Renal pelvis (tissue), 1 donor: ENCODE measurements at regions not wholly inside any gene's neighbourhood (a gene's known extent, or its start where the extent isn't known, plus 50 kb on each side); places are given as distances from the start of the nearest gene placed in this dataset.
"Not testable (repeated sequence)": the region's sequence is repeated elsewhere in the genome, so short reads cannot be mapped to it uniquely, and the experiment has no call there.

Source experiments
- DNase-seq: peaks from one replicate; pipeline ENCODE4 v3.0.0-alpha.2; 2013

GRCh38 chr13:64778002-64778401 lies 2452.1 kb downstream of the PCDH9 start:
- no peak for DNase-seq

GRCh38 chr13:64774915-64775314 lies 2455.2 kb downstream of the PCDH9 start:
- no peak for DNase-seq

DNA sequence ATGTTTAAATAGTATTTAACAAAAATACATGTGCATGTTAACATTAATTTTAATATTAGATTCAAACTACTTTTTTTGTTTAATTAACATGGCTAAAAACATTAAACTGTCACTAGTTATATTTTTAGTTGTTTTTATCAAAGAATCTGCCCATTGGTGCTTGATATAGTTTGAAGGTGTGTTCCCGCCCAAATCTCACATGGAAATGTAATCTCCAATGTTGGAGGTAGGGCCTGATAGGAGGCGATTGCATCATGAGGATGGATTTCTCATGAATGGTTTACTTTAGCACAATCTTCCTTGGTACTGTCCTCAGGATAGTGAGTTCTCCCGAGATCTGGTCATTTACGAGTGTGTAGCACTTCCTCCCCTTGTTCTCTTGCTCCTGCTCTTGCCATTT lies 2459.4 kb downstream of the PCDH9 start:
- no peak for DNase-seq

DNA sequence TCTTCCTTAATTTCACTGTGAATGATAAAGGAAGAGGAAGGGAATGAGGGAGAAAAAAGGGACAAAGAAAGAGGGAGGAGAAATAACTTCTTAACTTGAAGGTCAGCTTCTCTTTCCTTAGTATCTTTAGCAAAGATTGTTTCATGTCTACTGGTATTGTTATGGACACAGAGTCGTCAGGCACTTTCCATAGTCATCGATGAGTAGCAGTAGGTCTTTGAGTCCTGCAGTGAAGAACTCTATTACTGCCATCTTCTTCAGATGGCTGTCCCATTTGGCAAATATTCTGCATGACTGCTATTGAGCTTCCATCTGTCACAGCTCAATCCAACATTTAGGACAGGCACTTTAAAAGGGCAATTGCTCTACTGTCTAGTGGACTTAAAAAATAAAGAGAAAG lies 2463.1 kb downstream of the PCDH9 start:
- no peak for DNase-seq

- DNase-seq: no peak
These were observed 2464.5 kb downstream of the PCDH9 start for GRCh38 chr13:64765636-64766035.

DNA sequence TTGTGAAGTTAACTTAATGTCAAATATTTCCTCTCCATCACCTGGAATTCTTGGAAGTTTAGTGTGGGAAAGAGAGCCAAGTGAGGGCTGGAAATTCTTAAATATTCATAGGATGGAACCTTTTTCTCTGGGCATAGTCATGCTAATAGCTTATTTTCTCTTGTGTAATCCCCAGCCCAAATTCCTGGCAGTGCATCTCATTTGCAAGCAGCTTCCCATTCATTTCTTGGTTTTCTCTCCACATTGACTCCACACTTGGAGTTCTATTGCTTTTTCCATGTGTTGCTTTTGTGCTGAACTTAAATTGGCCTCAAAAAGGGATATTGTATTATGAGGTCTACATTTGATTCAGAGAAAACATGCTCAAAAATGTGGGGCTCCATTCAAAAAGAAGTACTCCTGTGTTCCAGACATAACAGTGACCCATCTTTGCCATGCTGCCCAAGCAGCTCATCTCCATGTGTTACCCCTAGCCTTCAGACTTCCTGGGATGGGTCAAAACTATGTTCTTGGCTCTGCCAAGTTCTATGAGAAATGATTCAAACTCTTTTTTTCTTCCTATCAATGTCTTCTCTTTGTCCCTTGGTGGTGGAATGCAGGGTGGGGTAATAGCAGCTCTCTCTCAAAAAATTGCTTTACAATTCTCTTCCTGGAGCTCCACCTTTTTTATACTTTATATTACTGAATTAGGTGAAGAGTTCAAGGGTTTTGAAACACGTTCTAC lies 2471.5 kb downstream of the PCDH9 start:
- no peak for DNase-seq

- no peak for DNase-seq
These were observed 2473.5 kb downstream of the PCDH9 start for GRCh38 chr13:64756621-64757020.

GRCh38 chr13:64755961-64756360 lies 2474.2 kb downstream of the PCDH9 start:
- no peak for DNase-seq

- DNase-seq: no peak
These were observed 2476.7 kb downstream of the PCDH9 start for GRCh38 chr13:64753233-64754000.

DNA sequence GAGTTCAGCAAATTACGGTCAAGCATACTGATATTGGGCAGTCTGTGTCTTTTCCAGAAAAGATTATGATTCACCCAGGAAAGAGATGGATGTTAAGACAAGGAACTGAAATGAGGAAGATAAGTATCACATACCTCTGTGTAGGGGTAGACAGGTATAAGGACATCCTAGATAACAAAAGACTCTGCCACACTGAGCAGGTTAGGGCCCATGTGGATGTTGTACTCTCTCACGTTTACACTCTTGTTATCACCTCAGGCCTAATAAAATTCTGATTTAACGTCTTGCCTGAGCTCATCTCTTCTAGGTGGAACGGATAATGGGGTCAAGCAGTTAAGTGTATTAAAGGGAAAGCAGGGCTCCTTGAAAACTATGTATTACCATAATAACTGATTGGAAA lies 2480.8 kb downstream of the PCDH9 start:
- DNase-seq: no peak

GRCh38 chr13:64746845-64747244 lies 2483.3 kb downstream of the PCDH9 start:
- no peak for DNase-seq

DNA sequence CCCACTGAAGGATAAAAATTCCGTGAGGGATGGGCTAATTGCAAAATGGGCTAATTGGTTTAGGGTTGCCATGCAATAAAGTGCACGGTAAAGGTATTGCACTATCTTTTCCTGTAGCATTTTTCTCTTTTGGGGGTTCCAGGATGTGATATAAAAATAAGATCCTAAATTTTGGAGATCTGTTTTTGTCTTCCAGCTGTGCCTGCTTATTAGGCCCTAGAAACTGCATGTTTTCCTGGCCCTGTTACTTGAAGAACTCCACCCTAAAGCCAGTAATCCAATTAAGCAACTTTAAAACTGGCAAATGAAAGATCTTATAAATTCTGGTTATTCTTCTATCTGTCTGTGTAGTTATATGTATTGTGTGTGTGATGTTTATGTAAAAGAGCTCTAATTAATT lies 2489.6 kb downstream of the PCDH9 start:
- DNase-seq: no peak

DNA sequence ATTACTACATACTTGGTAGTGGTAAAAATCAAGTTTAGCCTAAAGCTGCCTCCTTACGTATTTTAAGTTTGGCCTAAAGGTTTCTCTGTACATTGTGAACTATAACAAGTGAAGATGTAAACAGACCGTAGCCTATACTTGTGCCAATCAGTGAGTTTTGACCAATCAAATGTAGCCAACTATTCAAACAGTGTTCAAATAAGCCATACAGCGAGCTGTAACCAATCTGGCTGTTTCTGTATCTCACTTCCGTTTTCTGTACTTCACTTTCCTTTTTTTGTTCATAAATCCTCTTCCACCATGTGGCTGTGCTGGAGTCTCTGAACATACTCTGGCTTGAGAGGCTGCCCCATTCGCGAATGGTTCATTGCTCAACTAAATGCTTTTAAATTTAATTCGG lies 2504.6 kb downstream of the PCDH9 start:
- DNase-seq: no peak

- no peak for DNase-seq
These were observed 2506.4 kb downstream of the PCDH9 start for GRCh38 chr13:64723724-64724123.

DNA sequence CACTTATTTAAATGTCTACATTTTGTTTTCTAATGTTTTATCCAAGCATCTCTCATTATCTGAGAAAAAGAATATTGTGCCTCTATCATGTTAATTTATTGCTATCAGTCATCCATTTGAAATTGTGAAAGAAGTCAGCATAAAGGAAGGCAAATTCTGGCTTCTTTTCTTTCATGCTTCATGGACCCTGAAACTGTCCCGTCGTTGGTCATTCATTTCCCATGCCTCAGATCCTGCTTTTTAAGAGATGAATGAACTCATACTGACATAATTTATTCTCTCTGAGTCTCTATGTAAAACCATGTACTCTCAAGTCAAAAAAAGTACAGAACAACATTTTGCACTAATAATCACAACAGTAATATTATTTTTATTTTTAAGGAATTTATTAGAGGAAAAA lies 2512.0 kb downstream of the PCDH9 start:
- no peak for DNase-seq

DNA sequence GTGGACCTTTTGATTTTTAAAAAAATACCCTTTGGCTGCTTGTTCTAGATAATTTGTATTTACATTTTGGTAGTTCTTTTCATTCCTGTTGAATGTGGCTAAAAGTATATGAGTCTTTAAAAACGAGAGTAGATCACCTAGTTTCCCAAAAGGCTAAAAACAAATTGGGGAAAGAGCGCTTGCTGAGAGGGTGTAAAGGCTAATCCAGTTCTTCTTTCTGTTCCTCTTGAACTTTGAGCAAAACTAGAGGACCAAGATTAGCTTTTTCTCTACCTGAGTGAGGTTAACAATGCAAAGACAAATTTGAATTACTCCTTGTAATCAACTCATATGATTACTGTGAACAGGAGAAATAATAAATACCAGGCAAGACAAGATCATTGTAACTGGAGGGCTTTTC lies 2513.2 kb downstream of the PCDH9 start:
- DNase-seq: no peak

- no peak for DNase-seq
These were observed 2521.1 kb downstream of the PCDH9 start for GRCh38 chr13:64709079-64709478.

DNA sequence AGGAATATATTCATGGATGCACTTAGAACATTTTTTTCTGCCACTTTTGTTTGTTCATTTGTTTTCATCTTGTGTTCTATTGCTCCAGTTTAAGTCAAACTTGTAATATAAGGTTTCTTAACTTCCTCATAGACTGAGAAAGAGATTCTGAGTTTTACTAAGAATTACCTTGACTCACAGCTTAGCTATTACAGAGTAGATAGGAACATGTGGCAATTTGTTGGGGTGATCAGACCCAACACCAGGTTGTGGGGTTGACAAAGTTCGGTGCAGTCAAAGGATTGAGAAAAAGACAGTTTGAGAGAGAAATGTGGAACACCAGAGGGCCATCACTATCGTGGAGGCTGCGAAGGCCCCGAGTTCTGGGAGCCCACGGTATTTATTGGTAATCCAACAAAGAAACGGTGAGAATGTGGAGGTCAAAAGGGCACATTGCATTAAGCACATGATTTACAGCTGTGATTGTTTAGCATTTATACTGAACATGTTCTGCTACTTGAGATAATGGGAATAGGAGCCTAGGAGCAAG lies 2526.0 kb downstream of the PCDH9 start:
- no peak for DNase-seq

DNA sequence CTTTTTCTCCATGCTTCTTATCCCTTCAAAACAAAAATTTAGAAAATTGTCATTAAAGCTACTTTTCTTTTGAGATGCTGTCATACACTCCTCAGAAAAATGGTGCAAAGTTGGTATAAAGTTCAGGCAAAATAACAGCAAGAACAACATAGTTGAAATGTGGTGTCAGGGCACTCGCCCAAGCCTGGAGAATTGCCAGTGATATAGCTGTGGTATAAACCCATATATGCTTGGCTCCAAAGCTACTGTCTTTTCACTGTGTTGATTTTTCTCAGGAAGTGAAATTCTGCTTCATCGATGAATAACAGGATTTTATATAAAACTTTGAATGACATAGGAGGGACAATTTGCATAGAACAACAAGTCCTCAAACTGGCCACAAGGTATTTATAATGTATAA lies 2532.9 kb downstream of the PCDH9 start:
- no peak for DNase-seq

DNA sequence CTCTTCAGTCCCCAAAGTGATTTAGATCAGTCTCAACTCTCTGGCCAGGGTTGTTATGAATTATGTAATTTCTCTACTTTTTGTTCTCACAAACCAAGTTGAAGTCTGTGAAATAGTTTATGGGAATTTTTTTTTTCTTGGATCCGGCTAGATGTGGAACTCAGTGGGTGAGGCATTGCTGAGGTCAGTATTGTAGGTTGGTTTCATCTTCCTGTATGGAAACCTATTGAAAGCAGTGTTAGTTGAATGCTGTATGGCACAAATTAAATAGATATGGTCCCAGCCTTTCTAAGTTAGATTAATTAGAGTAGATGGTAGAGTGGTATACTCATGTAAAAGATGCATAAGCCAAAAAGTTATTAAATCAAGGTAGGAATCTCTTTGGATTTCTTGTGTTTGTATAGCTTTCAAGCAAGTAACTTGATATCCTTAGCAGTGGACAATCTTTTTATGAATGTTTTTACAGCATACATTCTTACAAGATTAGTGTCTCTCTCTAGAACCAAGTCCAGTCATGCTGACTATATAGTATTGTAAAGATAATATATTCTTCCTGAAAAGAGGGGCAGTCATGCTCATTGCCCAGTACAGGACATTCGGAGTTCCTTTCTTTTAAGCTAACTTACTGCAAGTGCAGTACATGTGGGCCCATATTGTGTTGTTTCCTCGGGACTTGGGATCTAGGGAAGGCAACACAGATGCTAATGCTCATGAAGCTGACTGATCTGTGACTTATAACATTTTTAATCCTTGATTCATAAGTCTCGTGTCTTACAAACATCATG lies 2541.1 kb downstream of the PCDH9 start:
- no peak for DNase-seq

DNA sequence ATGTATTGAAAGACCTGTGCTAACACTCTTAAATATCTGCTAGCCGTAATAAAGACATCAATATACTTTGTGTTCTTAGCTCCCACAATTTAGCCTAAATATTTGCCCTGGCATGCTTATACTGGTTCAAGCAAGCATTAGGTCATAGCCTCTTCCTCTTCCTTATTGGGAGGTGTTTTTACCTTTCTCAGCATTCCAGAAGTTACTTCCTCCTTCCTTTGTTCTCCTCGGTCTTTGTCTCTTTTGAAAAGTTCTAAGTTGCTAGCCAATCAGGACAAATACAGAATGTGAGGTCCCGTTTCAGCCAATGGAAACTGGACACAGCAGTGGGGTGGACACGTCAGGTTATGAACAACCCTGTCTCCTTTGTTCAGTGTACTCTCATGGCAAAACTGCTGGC lies 2543.6 kb downstream of the PCDH9 start:
- not testable (repeated sequence) for DNase-seq

GRCh38 chr13:64684685-64685431 lies 2545.3 kb downstream of the PCDH9 start:
- no peak for DNase-seq
